CD4-positive, alpha-beta T cell treated with Interleukin-12 subunit alpha and Interleukin-12 subunit beta, for 1 hour (primary cell): ENCODE measurements at regions not wholly inside any gene's neighbourhood (a gene's known extent, or its start where the extent isn't known, plus 50 kb on each side); places are given as distances from the start of the nearest gene placed in this dataset.

Experiments used
- DNase-seq: peaks from one replicate; pipeline ENCODE4 v3.0.0-alpha.2; 2020

DNA sequence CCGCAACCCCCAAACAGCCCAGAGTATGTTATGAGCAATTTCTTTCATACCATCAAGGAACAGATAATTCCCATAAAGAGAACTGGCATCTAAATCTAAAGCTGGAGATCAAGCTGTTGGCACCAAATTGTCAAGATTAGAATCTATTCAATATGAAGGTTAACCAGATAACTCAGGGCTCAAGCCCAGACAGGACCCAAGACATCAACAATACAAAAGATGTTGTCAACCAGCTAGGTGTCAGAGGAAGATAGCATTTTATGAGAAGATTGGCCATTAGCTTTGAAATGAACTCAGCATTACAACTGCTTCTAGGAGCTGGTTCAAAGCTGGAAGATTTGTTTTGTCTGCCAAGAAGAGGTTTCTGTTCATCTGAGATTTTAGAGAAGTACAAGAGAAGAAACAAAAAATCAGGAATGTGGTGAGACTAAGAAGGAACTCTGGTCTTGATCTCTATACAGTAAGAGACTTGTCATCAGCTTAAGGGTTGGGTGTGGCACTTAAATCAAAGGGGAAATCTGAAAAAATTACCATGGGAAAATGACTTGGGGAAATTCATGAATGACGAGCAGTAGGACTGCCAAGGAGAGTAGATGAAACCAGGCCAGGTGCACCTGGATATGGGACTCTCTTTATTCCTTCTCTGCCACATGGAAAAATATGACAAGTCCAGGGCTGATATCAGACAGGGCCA lies 64.2 kb upstream of the COX10 start:
- DNase-seq = no peak

DNA sequence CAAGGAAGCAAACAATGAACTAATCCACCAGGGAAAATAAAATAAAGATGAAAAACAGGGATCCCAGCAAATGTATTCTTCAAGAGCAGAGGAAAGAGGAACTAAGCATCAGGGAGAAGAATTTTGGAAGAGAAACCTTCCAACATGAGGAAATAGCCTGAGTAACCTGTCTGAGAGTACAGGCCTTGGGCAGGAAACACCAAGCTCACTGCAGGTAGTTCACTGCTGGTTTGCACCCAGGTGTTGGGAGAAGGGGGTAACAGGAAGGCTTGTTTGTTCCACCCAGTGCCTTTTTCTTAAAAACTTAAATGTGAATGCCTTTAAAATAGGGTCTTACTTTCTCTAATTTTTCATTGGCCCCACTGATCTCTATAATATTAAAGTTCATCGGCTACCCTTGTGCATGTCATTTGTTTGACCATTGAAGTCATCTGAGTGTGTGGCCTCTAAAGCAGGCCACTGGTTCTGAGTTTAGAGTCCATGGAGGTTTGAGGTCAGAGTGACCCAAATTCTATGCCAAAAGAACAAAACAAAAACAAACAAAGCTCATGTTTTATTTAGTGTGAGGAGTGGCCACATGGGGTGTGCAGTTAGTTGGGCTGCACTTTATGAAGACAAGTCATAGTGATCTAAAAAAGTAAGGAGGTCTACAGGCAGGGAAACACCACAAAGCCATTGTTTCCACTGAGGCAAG lies 62.9 kb upstream of the COX10 start:
- DNase-seq = no peak

DNA sequence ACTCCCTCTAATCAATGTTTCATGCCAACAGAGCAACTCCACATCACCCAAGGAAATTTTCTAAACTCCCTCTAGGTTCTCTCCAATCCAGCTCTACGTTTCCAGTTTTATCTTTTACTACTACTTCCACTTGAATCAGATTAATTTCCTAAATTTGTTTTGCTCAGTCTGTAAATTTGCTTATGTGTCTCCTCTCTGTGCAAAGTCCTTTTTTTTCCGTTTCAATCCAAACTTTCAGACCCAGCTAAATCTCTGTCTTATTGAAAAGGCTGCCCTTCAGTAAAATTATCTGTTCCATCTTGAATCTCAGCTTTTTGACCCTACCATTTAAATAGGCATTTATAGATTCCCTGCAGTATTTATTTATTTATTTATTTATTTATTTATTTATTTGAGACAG lies 61.4 kb upstream of the COX10 start:
- no peak for DNase-seq

DNA sequence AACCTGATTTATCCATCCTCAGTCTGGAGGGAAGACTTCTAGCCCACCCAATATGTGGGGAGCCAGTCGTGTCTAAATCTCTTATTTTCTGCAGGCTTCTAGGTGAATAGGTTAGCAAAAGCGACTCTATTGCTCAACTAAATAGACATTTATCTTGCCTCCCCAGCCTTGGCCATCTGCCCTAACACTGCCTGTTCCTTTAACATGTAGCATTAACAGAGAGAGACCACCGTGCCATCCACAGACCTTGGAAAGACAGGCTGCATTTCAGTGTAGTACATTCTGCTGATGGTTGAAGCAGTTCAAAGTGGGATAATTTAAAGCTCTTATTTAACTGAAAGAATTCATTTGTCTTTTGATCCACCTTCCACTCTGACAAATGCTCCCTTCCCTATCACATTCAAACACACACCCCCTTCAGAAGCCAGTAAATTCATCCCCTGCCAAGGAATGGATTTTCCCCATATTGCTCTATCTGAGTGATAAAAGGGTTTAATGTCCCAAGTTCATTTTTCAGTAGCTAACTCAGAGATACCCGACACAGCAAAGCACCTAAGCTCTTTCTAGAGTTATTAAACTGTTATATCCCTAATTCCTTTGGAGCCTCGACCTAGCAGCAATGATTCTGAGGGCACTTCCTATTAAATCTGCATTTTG lies 58.1 kb upstream of the COX10 start:
- no peak for DNase-seq

DNA sequence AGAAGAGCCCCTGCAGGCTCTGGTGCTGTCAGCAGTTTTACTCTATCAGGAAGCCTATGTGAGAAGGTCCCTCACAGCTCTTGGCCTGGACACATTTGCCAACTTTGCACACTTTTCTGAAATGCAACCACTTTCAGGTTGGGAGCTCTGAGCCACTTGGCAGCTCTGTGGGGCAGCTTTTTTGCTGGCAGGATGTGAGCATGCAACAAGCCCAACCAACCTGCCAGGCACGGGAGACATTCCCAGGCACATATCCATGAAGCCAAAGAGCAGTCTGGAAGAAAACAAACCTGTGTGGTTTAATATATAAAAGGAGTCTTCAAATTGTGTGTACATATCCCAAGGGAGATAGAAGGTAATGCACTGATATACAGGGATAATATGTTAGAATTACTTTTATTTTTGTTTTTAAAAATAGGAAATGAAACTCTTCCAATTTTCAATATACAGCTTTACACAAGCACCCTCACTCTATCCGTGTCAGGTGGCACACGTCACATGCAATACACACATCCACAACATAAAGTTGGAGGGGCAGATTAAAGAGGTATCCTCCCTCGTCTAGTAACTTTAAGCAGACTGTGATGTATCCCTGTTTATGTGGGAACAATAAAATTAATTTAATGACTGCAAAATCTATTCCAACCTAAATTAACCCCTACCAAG lies 57.4 kb upstream of the COX10 start:
- DNase-seq = no peak

DNA sequence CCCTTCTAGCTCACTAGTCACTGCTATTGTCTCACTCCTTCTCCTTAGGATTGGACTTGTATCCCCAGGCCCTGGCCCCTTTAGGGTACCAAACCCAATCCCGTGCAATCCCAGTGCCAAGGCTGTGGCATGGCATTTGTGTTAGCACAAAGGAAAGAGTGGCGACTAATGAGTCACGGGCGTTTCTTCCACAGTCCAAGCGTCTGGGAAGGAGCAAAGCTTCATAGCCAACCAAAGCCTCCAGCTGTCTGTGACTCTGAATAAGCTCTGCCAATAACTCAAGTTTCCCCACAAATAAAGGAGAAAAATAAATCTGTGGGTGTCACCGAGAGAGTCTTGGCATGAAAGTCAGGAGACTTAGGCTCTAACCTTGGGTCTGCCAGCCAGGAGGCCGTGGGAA lies 54.6 kb upstream of the COX10 start:
- no peak for DNase-seq

DNA sequence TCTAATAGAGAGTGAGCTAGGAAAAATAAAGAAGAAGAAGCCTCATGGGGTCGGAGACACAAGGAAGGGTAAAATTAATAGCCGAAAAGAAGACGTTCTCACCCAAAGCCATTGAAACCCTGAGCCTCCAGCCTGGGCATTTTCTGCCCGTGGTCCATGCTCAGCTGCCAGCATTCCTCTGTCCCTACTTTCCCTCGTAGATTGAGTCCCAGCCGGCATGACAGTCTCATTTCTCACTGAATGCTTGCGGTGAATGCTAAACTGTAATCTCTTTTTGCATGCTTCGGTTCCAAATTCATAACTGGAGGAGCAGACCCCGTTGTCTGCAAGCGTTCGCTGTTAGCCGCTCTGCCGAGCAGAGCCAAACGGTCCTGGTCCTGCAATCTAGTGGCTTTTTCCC lies 54.0 kb upstream of the COX10 start:
- no peak for DNase-seq

DNA sequence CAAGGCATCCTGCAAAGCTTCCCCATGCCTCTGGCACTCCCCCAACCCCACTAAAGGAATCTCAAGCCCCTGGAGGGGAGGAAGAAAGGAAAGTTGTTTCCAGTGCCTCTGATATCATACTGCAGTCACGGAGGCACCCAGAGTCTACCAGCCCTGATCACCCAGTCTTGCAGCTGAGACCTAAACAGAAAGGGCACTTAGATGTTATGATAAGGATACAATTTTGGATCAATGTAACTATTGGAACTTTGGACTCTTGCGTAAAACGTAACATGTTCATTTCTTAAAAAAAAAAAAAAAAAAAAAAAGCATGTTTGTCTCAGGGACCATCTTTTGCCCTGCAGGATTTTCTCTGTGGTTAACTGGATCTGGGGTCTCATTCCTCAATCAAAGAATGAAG lies 52.4 kb upstream of the COX10 start:
- DNase-seq = no peak

DNA sequence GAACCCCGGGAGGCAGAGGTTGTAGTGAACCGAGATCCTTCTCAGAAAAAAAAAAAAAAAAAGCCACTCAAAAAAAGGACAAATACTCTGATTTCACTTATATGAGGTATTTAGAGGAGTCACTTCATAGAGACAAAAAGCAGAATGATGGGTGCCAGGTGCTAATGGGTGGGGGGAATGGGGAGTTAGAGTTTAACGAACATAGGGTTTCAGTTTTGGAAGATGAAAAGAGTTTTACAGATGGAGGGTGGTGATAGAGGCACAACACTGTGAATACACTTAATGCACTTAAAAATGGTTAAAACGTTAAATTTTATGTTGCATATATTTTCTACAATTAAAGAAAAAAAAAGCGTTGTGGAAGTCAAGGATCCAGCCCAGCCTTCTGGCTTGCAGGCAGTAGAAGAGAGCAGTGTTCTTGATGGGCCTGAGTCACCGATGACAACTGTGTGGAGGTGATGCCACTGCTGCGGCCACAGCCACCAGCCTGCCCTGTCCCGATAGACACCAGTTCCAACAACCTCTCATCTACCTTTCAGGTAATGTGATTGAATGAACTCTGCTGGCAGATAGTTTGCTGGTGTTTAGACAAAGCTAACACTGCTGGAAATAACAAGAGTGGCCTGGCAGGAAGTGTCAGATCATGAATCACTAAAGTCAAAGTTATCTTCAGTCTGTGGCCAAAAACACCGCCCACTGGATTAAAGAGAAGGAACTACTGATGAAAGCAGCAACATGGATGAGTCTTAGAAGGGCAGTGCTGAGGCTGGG lies 49.9 kb upstream of the COX10 start:
- DNase-seq = no peak
